GM19023 (cell line): ENCODE measurements at regions not wholly inside any gene's neighbourhood (a gene's known extent, or its start where the extent isn't known, plus 50 kb on each side); places are given as distances from the start of the nearest gene placed in this dataset.
"Not testable (repeated sequence)": the region's sequence is repeated elsewhere in the genome, so short reads cannot be mapped to it uniquely, and the experiment has no call there.

ENCODE experiments used
- ATAC-seq: cut with Tn5 transposase; IDR thresholded peaks from one replicate; pipeline ENCODE4 v1.9.1; 2021; ENCODE audit warnings: mild to moderate bottlenecking, moderate library complexity; ENCODE audit not compliant: unreplicated experiment

GRCh38 chr10:83723080-83723479, 416.2 kb upstream of the GHITM start:
- ATAC-seq: no peak

- ATAC-seq: peak; percentile 80
Measured at GRCh38 chr10:83724471-83725241, 414.7 kb upstream of the GHITM start.

DNA sequence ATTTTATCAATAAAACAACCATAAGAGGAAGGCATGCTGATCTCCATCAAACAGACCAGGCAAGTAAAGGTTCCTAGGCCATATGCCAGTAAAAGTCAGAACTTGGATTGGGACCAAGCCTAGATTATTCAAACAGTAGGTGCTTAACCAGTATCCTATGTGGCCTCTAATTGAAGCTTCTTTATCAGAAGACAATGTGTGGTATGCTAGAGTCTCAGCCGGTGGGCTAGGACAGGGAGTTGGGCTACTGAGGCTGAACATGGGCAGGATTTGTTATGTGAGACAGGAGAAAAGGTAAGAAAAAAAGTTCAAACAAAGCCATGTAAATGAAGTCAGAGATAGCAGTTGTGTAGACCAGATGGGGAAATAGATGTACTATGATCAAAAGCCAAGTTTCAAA, 413.7 kb upstream of the GHITM start:
- ATAC-seq: no peak

DNA sequence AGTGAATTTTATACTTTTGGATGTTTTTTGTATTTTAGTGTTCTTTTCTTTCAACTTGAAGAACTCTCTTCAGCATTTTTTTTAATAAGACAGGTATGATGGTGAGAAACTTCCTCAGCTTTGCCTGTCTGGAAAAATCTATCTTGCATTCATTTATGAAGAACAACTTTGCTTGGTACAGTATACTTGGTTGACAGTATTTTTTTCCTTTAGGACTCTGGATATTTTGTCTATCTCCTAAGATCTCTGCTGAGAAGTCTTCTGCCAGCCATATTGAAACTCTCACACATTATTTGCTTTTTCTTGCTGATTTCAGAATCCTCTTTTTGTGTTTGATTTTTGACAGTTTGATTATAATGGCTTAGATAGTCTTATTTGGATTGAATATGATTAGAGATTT, 405.0 kb upstream of the GHITM start:
- ATAC-seq: no peak

GRCh38 chr10:83736008-83736407, 403.3 kb upstream of the GHITM start:
- no peak for ATAC-seq

GRCh38 chr10:83750604-83751003, 388.7 kb upstream of the GHITM start:
- ATAC-seq: no peak

DNA sequence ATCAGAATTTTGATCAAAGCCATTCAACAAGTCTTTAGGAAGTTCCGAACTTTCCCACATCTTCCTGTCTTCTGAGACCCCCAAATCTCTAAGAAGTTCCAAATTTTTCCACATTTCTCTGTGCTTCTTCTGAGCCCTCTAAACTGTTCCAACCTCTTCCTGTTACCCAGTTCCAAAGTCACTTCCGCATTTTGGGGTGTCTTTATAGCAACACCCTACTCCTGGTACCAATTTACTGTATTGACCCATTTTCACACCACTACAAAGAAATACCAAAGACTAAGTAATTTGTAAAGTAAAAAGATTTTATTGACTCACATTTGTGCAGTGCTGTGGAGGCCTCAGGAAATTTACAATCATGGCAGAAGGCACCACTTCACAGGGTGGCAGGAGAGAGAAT, 385.8 kb upstream of the GHITM start:
- no peak for ATAC-seq

- no peak for ATAC-seq
Measured at GRCh38 chr10:83754857-83755256, 384.5 kb upstream of the GHITM start.

DNA sequence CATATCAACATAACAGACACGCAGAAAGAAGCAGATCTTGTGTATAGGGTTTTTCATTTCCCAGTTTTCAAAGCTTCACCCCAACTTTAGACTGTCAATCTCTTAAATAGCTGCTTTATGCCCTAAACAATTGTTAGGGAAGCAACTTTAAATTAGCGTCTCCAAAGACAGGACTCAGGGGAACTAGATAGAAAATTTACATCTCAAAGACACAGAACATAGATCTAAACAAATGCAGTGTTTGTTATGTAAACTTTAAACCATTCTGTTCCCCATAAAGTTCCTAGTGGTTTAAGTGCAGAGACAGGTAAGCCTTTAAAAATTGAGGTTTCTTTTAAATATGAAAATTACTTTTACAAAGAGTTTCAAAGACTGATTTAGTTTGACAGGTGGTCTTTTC, 379.2 kb upstream of the GHITM start:
- no peak for ATAC-seq

- ATAC-seq: no peak
Measured at GRCh38 chr10:83764666-83765065, 374.6 kb upstream of the GHITM start.

DNA sequence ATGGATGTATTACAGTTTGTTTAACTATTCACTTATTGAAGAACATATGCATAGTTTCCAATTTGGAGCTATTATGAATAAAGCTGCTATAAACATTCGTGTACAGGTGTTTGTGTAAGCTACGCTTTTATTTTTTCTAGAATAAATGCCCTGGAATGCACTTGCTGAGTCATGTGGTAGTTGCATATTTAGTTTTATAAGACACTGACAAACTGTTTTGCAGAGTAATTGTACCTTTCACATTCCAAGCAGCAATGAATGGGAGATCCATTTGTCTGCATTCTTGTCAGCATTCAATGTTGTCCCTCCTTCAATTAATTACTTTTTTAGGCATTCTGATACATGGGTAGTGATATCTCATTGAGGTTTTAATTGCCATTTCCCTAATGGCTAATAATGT, 373.6 kb upstream of the GHITM start:
- ATAC-seq: no peak

- no peak for ATAC-seq
Measured at GRCh38 chr10:83769281-83769820, 370.0 kb upstream of the GHITM start.

DNA sequence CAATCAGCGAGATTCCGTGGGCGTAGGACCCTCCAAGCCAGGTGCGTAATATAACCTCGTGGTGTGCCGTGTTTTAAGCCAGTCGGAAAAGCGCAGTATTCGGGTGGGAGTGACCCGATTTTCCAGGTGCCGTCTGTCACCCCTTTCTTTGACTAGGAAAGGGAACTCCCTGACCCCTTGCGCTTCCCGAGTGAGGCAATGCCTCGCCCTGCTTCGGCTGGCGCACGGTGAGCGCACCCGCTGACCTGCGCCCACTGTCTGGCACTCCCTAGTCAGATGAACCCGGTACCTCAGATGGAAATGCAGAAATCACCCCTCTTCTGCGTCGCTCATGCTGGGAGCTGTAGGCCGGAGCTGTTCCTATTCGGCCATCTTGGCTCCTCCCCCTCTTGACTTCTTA, 352.6 kb upstream of the GHITM start:
- ATAC-seq: not testable (repeated sequence)

DNA sequence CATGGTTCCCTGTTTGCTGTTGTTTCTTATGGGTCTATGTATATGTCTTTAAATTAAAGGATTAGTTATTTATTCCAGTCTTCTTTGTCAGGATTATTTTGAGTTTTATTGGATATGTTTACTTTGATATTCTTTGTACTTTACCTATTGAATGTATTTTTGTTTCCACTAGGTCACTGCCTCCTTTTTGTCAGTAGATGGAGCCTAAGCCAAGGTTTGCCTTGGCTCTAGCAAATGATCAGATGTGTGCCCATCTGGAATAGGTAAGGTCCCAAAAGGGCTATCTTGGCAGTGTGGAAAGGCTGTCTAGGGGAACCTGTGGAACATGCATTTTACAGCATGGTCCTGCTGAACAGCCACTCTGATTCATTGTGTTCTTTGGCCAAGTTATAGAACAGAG, 337.3 kb upstream of the GHITM start:
- ATAC-seq: no peak

DNA sequence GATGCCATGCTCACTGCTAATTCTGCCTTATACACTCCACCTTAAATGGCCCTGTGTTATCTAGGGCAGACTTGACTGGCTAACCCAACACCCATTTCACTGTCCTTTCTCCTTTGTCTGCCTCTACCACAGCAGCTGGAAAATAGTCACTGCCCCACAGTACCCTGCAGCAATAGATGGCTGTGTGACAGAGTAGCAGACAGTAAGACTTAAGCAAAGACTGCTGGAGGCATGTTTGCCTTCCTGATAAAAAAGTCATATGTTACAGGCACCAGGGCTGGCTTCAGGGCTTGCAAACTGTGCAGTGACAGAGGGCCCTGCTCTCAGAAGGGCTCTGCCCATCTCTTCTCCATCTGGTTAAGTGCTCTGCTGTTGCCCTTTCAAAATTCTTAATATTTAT, 332.6 kb upstream of the GHITM start:
- ATAC-seq: no peak

DNA sequence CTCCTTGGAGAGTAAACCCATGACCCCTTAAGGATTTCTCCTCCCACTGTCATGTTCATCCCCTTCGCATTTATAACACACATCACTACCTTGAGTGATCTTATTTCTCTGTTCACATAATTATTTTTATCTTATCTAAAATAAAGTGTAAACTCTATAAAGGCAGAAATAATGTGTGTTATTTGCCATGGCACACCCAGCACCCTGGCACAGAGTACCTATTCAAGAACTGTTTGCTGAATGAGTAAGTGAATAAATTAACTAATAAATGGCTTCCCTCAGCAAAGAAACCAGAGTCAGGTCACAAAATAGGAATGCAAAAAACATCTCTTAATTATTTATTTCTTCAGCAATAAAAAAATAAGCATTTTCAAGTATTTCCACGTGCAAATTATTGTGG, 330.3 kb upstream of the GHITM start:
- ATAC-seq: no peak

DNA sequence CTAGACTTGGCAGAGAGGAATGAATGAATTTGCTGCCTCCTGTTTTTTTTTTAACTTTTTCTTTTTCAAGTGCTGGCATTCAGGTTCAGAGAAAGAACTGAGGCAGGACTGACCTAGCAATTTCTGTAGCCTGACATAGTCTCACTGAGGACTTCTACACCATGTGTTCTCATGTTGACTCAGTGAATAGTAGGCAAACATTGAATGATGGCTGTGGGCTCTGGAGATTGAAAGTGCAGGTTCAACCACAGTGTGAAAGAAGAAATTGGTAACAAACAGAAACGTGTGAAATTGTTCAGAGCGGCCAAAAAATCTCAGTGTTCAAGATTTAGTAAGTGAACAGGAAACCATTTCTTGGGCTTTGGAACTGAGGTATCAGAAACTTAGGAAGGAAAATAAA, 322.4 kb upstream of the GHITM start:
- no peak for ATAC-seq

DNA sequence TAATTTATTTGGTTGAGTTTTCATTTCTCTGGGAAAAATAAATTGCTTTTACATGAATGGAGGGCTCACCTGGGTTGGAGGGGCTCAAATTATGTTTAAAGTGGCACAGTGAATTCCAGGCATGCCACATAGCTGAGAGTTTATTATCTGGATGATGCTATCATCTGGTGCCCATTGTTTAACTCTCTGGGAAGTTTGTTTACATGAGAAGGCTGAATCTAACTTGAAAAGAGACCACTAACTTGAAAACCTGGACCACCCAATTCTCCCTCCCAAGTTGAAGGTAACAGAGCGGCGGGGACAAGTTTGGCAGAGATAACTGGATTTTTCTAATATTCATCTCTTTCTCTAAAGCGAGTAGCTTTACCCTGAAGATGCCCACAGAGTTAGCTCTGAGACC, 321.5 kb upstream of the GHITM start:
- no peak for ATAC-seq

- ATAC-seq: no peak
Measured at GRCh38 chr10:83819609-83820008, 319.7 kb upstream of the GHITM start.

DNA sequence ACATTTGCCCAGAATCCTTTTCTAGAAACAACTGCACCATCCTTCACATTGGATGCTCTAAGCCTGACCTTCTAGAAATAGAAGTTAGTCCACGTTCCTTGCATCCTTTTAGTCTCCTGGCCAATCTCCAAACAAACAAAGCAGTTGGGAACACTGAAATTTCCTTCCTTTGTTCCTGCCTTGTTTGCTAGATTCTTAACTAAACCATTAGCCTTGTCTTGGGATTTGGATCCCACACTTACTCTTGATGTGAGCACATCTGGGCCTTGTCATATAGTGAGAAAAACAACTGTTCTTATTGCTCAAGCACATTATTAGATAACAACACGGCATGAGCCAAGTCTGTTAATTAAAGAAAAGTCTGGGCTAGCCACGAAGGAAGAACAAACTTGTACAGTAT, 319.3 kb upstream of the GHITM start:
- ATAC-seq: no peak

DNA sequence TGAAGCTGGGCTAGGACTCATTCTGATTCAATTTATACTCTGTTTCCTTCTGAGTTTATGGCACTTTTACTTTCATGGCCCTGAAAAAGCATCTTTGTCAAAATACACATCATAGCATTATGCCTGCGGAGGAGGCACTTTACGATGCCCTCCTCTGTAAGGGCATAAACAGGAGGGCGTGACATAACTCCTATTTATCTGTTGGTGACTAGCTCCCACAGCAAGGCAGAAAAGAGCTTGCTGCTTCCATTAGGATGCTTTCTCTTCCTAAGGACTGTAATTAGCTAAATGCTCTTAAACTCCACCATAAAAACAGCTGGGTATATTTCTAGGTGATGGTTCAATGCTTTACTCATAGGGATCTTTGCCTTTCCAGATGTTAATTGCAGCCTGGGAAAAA, 315.2 kb upstream of the GHITM start:
- no peak for ATAC-seq

DNA sequence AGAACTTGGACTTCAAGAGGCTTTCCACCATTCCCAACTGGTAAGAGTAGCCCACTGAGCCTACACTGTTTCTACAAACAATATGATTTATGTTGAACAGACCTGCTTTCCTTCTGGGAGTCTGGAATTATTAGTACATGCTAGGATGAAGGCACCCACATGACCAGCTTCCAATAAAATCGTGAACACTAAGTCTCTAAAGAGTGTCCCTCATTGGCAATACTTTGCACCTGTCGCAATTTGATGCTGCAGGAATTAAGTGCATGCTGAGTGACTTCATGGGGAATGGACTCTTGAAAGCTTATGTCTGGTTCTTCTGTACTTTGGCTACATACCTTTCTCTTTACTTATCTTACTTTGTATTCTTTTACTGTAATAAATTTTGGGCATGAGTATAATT, 305.2 kb upstream of the GHITM start:
- ATAC-seq: no peak
